ENCODE measurements at regions not wholly inside any gene's neighbourhood (a gene's known extent, or its start where the extent isn't known, plus 50 kb on each side); places are given as distances from the start of the nearest gene placed in this dataset.

DNA sequence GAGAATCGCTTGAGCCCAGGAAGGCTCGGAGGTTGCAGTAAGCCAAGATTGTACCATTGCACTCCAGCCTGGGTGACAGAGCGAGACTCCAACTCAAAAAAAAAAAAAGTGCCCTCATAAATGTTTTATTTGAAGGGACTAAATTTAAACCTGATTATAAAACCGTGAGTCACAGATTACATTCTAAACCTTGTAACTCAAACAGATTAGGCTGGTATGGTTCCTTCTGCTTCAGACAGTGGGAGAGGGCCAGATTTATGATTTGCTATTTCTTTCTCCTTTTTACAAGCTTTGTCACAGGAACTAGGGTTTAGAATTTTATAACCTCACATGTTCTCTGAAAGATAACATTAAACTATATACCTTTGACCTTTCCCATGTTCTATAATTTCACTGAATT is 801.2 kb upstream of the ZWINT start:
- peaks cover 8% of the 10 kb centered on the region for H3K9me3 Mint-ChIP-seq (ENCODE audit: unreplicated experiment)
- ChIA-PET CTCF (no interaction called here), POLR2A (no interaction called here)
- H3K27me3 Mint-ChIP-seq (ENCODE audit: insufficient read depth, unreplicated experiment), result no peaks in the 10 kb centered on the region
- no TSS peak for BruUV-seq (replicated peaks)
- H3K4me3 Mint-ChIP-seq (ENCODE audit: unreplicated experiment), result no peak overlapping the region
- H3K4me1 Mint-ChIP-seq (ENCODE audit: insufficient read depth, unreplicated experiment), result no peaks in the 10 kb centered on the region
- TF ChIP-seq, protein P1, sequence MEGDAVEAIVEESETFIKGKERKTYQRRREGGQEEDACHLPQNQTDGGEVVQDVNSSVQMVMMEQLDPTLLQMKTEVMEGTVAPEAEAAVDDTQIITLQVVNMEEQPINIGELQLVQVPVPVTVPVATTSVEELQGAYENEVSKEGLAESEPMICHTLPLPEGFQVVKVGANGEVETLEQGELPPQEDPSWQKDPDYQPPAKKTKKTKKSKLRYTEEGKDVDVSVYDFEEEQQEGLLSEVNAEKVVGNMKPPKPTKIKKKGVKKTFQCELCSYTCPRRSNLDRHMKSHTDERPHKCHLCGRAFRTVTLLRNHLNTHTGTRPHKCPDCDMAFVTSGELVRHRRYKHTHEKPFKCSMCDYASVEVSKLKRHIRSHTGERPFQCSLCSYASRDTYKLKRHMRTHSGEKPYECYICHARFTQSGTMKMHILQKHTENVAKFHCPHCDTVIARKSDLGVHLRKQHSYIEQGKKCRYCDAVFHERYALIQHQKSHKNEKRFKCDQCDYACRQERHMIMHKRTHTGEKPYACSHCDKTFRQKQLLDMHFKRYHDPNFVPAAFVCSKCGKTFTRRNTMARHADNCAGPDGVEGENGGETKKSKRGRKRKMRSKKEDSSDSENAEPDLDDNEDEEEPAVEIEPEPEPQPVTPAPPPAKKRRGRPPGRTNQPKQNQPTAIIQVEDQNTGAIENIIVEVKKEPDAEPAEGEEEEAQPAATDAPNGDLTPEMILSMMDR (IDR thresholded peaks at IDR 0.05; ENCODE audit: unreplicated experiment), result no peak
- no peaks in the 10 kb centered on the region for H3K36me3 Mint-ChIP-seq (ENCODE audit: insufficient read depth, unreplicated experiment)
- no peak overlapping the region for H3K27ac Mint-ChIP-seq (ENCODE audit: low read depth, unreplicated experiment)
- no peak for DNase-seq (ENCODE audit: unreplicated experiment)
- intact Hi-C loops (cut with micrococcal nuclease), result no loop called here

DNA sequence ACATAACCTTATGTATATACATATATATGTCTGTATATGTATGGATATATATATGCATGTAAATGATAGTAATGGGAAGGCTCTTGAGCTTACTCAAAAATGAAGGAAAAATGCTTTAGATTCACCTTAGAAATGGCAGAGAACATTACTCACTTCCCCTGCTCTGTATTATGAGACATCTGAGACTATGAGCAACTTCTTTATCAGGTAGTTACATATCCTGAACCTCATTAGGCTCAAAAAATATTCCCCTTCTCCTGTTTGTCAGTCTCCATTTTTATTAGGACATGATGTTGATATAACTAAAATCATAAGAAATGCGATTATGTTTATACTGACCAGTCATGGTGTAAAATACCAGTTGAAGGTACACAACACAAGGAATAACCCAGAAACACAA is 800.1 kb upstream of the ZWINT start:
- no peak for DNase-seq (ENCODE audit: unreplicated experiment)
- intact Hi-C loops (cut with micrococcal nuclease), result no loop called here
- no peaks in the 10 kb centered on the region for H3K36me3 Mint-ChIP-seq (ENCODE audit: insufficient read depth, unreplicated experiment)
- H3K27me3 Mint-ChIP-seq (ENCODE audit: insufficient read depth, unreplicated experiment), result no peaks in the 10 kb centered on the region
- BruUV-seq (replicated peaks), result no TSS peak
- TF ChIP-seq, protein P1 (IDR thresholded peaks at IDR 0.05; ENCODE audit: unreplicated experiment), result no peak
- CTCF ChIA-PET, result no interaction called here
- no peak overlapping the region for H3K27ac Mint-ChIP-seq (ENCODE audit: low read depth, unreplicated experiment)
- H3K4me3 Mint-ChIP-seq (ENCODE audit: unreplicated experiment), result no peak overlapping the region
- peaks cover 8% of the 10 kb centered on the region for H3K9me3 Mint-ChIP-seq (ENCODE audit: unreplicated experiment)
- POLR2A ChIA-PET, result no interaction called here
- H3K4me1 Mint-ChIP-seq (ENCODE audit: insufficient read depth, unreplicated experiment), result no peaks in the 10 kb centered on the region

DNA sequence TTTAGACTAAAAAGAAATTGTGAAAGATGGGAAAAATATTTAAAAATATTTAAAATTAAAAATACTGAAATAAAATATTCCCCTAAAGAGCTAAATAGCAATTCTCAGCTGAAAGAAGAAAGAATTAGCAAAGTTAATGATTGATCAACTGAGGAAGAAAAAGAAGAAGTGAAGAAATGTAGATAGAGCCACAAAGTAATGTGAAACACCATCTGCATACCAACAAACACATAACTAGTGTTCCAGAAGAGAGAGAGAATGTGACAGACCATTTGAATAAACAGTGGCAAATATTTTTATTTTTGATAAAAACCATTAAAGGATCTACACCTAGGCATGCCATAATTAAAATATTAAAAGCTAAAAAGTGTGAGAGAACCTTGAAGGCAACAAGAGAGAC is 784.5 kb upstream of the ZWINT start:
- H3K9me3 Mint-ChIP-seq (ENCODE audit: unreplicated experiment), result no peaks in the 10 kb centered on the region
- POLR2A ChIA-PET, result no interaction called here
- TF ChIP-seq, protein P1 (IDR thresholded peaks at IDR 0.05; ENCODE audit: unreplicated experiment), result no peak
- no peak overlapping the region for H3K4me3 Mint-ChIP-seq (ENCODE audit: unreplicated experiment)
- H3K36me3 Mint-ChIP-seq (ENCODE audit: insufficient read depth, unreplicated experiment), result no peaks in the 10 kb centered on the region
- no peak for DNase-seq (ENCODE audit: unreplicated experiment)
- intact Hi-C loops (cut with micrococcal nuclease), result no loop called here
- BruUV-seq (replicated peaks), result no TSS peak
- H3K27me3 Mint-ChIP-seq (ENCODE audit: insufficient read depth, unreplicated experiment), result no peaks in the 10 kb centered on the region
- CTCF ChIA-PET, result no interaction called here
- H3K27ac Mint-ChIP-seq (ENCODE audit: low read depth, unreplicated experiment), result no peak overlapping the region
- H3K4me1 Mint-ChIP-seq (ENCODE audit: insufficient read depth, unreplicated experiment), result no peaks in the 10 kb centered on the region

DNA sequence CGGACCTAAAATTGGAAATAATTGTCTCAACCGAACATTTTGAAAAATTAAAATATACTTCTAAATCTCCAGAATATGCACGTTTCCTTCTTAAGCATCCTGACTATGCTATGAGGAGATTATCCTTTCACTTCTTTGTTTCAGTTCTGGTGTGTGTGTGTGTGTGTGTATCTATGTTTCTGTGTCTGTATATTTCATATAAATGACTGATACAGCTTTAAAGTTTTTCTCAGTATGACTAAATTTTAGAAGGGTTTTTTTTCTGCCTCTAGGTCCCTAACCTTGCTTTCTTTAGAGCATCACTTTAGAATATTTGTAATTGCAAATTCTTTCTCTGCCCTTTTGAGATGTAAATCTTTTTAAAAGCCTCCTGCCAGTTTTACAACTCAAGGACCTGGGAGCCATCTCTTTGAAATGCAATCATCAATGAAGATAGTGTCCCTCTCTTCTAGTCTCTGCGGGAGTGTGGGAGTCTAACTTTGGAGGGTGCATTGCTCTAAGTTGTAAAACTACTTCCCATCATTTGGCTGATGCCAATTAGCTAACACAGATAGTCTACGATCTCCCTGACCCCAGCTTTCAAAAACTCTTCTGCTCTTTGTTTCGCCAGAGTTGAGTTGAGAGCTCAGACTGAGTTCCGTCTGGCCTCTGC is 782.0 kb upstream of the ZWINT start:
- H3K36me3 Mint-ChIP-seq (ENCODE audit: insufficient read depth, unreplicated experiment), result no peaks in the 10 kb centered on the region
- H3K27ac Mint-ChIP-seq (ENCODE audit: low read depth, unreplicated experiment), result no peak overlapping the region
- BruUV-seq (replicated peaks), result no TSS peak
- TF ChIP-seq, protein P1 (IDR thresholded peaks at IDR 0.05; ENCODE audit: unreplicated experiment), result no peak
- no peak for DNase-seq (ENCODE audit: unreplicated experiment)
- H3K4me3 Mint-ChIP-seq (ENCODE audit: unreplicated experiment), result no peak overlapping the region
- H3K27me3 Mint-ChIP-seq (ENCODE audit: insufficient read depth, unreplicated experiment), result no peaks in the 10 kb centered on the region
- no peaks in the 10 kb centered on the region for H3K9me3 Mint-ChIP-seq (ENCODE audit: unreplicated experiment)
- no peaks in the 10 kb centered on the region for H3K4me1 Mint-ChIP-seq (ENCODE audit: insufficient read depth, unreplicated experiment)
- POLR2A ChIA-PET, result no interaction called here
- CTCF ChIA-PET, result no interaction called here
- intact Hi-C loops (cut with micrococcal nuclease), result no loop called here

Measured in MCF 10A (cell line).